ENCODE measurements at regions not wholly inside any gene's neighbourhood (a gene's known extent, or its start where the extent isn't known, plus 50 kb on each side); places are given as distances from the start of the nearest gene placed in this dataset.

- peak; percentile 81 for DNase-seq
These were observed 50.6 kb upstream of the UQCRFS1 start for GRCh38 chr19:29263305-29264135.

- no peak for DNase-seq
These were observed 51.9 kb upstream of the UQCRFS1 start for GRCh38 chr19:29264897-29265296.

- DNase-seq: no peak
These were observed 52.5 kb upstream of the UQCRFS1 start for GRCh38 chr19:29265436-29265835.

- no peak for DNase-seq
These were observed 53.0 kb upstream of the UQCRFS1 start for GRCh38 chr19:29266001-29266400.

GRCh38 chr19:29266603-29267002 is 53.7 kb upstream of the UQCRFS1 start:
- no peak for DNase-seq

- no peak for DNase-seq
These were observed 54.8 kb upstream of the UQCRFS1 start for GRCh38 chr19:29267701-29268100.

- DNase-seq: no peak
These were observed 55.2 kb upstream of the UQCRFS1 start for GRCh38 chr19:29268103-29268502.

- DNase-seq: no peak
These were observed 55.9 kb upstream of the UQCRFS1 start for GRCh38 chr19:29268721-29269393.

GRCh38 chr19:29269641-29270040 is 56.7 kb upstream of the UQCRFS1 start:
- DNase-seq: no peak

- no peak for DNase-seq
These were observed 58.4 kb upstream of the UQCRFS1 start for GRCh38 chr19:29271341-29271740.

GRCh38 chr19:29271911-29272310 is 59.0 kb upstream of the UQCRFS1 start:
- no peak for DNase-seq

GRCh38 chr19:29273000-29273640 is 60.2 kb upstream of the UQCRFS1 start:
- DNase-seq: no peak

GRCh38 chr19:29275266-29275665 is 62.3 kb upstream of the UQCRFS1 start:
- no peak for DNase-seq

- DNase-seq: peak; percentile 80
These were observed 64.2 kb upstream of the UQCRFS1 start for GRCh38 chr19:29277102-29277501.

GRCh38 chr19:29278716-29279115 is 65.8 kb upstream of the UQCRFS1 start:
- DNase-seq: peak; percentile 45

- DNase-seq: peak; percentile 16
These were observed 70.4 kb upstream of the UQCRFS1 start for GRCh38 chr19:29283366-29283765.

- no peak for DNase-seq
These were observed 72.3 kb upstream of the UQCRFS1 start for GRCh38 chr19:29285187-29285687.

GRCh38 chr19:29285878-29286277 is 72.9 kb upstream of the UQCRFS1 start:
- peak; percentile 48 for DNase-seq

GRCh38 chr19:29287061-29287460 is 74.1 kb upstream of the UQCRFS1 start:
- peak; percentile 45 for DNase-seq

- peak; percentile 6 for DNase-seq
These were observed 75.3 kb upstream of the UQCRFS1 start for GRCh38 chr19:29288256-29288655.

GRCh38 chr19:29289020-29289419 is 76.1 kb upstream of the UQCRFS1 start:
- DNase-seq: peak; percentile 13

- peak; percentile 30 for DNase-seq
These were observed 77.9 kb upstream of the UQCRFS1 start for GRCh38 chr19:29290853-29291252.

GRCh38 chr19:29292153-29292552 is 79.2 kb upstream of the UQCRFS1 start:
- peak; percentile 17 for DNase-seq

GRCh38 chr19:29292562-29292961 is 79.6 kb upstream of the UQCRFS1 start:
- DNase-seq: peak; percentile 16

All from activated effector memory CD4-positive, alpha-beta T cell treated with anti-CD3 and anti-CD28 coated beads, Interleukin-2, amount 50 U/mL, for 16 hours (primary cell).